Lung (tissue), 11 donors: ENCODE measurements at regions not wholly inside any gene's neighbourhood (a gene's known extent, or its start where the extent isn't known, plus 50 kb on each side); places are given as distances from the start of the nearest gene placed in this dataset.

Source experiments
- ATAC-seq: fragments of 200-7000 bp; cut with Tn5 transposase; one replicate; pipeline ENCODE4 v1.9.1; 2020; ENCODE audit warnings: moderate number of reproducible peaks; ENCODE audit not compliant: insufficient read depth, low FRiP score
- DNase-seq, 3 donors: peaks; one replicate each; pipeline ENCODE4 v3.0.0-alpha.2; 2013 to 2017
- H3K27ac ChIP-seq, 2 donors: one replicate each; pipeline ENCODE4 v1.5.1; 2013; ENCODE audit warnings: mild to moderate bottlenecking in 2 of 2, moderate library complexity in 2 of 2, control low read depth in 1 of 2, inconsistent platforms in 1 of 2, low read depth in 1 of 2, low read length in 1 of 2
- H3K27me3 ChIP-seq, 3 donors: one replicate each; pipeline ENCODE4 v1.5.1; 2013; ENCODE audit warnings: low read length in 2 of 3; ENCODE audit not compliant: control insufficient read depth in 3 of 3, insufficient read depth in 3 of 3
- H3K36me3 ChIP-seq, 4 donors: one replicate each; pipeline ENCODE4 v1.5.1; 2013; ENCODE audit warnings: low read length in 4 of 4, mild to moderate bottlenecking in 1 of 4, moderate library complexity in 1 of 4; ENCODE audit not compliant: control insufficient read depth in 4 of 4, insufficient read depth in 4 of 4
- H3K4me1 ChIP-seq, 5 donors: one replicate each; pipeline ENCODE4 v1.5.1; 2013; ENCODE audit warnings: low read length in 5 of 5, mild to moderate bottlenecking in 2 of 5, moderate library complexity in 1 of 5; ENCODE audit not compliant: control insufficient read depth in 5 of 5, insufficient read depth in 5 of 5
- H3K4me3 ChIP-seq: one replicate; pipeline ENCODE4 v1.5.1; 2013; ENCODE audit warnings: mild to moderate bottlenecking, control low read depth, moderate library complexity
- H3K9ac ChIP-seq, 2 donors: one replicate each; pipeline ENCODE4 v1.5.1; 2013; ENCODE audit warnings: low read length in 2 of 2, control low read depth in 1 of 2; ENCODE audit not compliant: insufficient read depth in 1 of 2
- H3K9me3 ChIP-seq, 4 donors: one replicate each; pipeline ENCODE4 v1.5.1; 2013; ENCODE audit warnings: low read length in 3 of 4, mild to moderate bottlenecking in 1 of 4, moderate library complexity in 1 of 4; ENCODE audit not compliant: control insufficient read depth in 4 of 4, insufficient read depth in 3 of 4
- WGBS, 2 donors: extraction: QIAGEN DNeasy Blood & Tissue Kit; methylation state at CpG; one replicate each; pipeline ENCODE4 v1.1.7; 2013; 5-methylcytosine and 5-hydroxymethylcytosine counted together
- TF ChIP-seq, protein P1 (sequence below): IDR thresholded peaks from 2 replicates; pipeline ENCODE4 v1.5.1; 2012; ENCODE audit warnings: mild to moderate bottlenecking; ENCODE audit errors: control extremely low read depth, extremely low read depth
- donor health status: control.
- donor health status: control.
- donor health status: Bipolar disorder and iron deficiency.
- donor health status: healthy.
- donor health status: DM: yes; HTN: yes; CAD: no.

DNA sequence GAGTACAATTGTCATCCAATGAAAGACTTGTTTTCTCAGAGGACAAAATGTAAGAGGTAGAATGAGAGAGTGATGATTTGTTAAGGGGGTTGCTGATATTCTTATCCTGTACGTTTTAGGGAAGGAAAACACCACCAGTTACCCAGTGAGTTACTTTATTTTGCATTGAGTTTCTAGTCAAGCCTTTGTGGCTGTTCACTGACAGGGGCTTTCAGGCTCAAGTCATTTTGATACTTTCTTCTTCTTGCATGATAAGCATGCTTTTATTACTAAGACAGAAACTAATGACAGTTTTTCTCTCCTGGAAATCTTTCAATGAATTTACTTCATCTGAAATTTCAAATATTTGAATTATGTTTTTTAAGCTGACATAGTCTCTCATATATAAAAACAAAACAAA, 710.2 kb upstream of the POM121L12 start:
- Histone ChIP-seq H3K27me3 (no peaks in the 10 kb centered on the region), H3K9me3 (peaks cover 0 to 10% (median 3%) of the 10 kb centered on the region in 4 donors), H3K4me3 (no peak overlapping the region), H3K36me3 (no peaks in the 10 kb centered on the region), H3K27ac (no peak overlapping the region), H3K9ac (no peak overlapping the region), H3K4me1 (no peaks in the 10 kb centered on the region)
- no peak for ATAC-seq
- TF ChIP-seq, protein P1, sequence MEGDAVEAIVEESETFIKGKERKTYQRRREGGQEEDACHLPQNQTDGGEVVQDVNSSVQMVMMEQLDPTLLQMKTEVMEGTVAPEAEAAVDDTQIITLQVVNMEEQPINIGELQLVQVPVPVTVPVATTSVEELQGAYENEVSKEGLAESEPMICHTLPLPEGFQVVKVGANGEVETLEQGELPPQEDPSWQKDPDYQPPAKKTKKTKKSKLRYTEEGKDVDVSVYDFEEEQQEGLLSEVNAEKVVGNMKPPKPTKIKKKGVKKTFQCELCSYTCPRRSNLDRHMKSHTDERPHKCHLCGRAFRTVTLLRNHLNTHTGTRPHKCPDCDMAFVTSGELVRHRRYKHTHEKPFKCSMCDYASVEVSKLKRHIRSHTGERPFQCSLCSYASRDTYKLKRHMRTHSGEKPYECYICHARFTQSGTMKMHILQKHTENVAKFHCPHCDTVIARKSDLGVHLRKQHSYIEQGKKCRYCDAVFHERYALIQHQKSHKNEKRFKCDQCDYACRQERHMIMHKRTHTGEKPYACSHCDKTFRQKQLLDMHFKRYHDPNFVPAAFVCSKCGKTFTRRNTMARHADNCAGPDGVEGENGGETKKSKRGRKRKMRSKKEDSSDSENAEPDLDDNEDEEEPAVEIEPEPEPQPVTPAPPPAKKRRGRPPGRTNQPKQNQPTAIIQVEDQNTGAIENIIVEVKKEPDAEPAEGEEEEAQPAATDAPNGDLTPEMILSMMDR: no peak
- DNase-seq: no peak
- WGBS, 2 donors: 38 to 48% methylated on average over 1 of the region's 1 CpG

DNA sequence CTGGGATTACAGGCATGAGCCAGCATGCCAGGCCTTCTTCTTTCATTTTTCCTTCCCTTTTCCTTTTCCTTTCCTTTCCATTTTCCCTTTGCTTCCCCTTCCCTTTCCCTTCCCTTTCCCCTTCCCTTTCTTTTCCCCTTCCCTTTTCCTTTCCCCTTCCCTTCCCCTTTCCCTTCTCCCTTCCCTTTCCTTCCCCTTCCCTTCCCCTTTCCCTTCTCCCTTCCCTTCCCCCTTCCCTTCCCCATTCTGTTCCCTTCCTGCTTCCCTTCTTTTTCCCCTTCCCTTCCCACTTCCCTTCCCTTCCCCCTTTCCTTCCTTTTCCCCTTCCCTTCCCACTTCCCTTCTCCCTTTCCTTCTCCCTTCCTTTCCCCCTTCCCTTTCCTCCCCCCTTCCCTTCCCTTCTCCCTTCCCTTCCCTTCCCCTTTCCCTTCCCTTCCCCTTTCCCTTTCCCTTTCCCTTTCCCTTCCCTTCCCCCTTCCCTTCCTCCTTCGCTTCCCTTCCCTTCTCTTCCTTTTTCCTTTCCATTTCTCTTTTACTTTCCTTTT, 712.2 kb upstream of the POM121L12 start:
- Histone ChIP-seq H3K27ac (no peak overlapping the region), H3K9ac (no peak overlapping the region), H3K27me3 (no peaks in the 10 kb centered on the region), H3K36me3 (no peaks in the 10 kb centered on the region), H3K4me1 (no peaks in the 10 kb centered on the region), H3K4me3 (no peak overlapping the region), H3K9me3 (peaks cover 0 to 7% (median 3%) of the 10 kb centered on the region in 4 donors)
- TF ChIP-seq, protein P1: no peak
- no peak for ATAC-seq
- 85 to 92% methylated on average over 1 of the region's 1 CpG for WGBS, 2 donors
- DNase-seq: no peak

DNA sequence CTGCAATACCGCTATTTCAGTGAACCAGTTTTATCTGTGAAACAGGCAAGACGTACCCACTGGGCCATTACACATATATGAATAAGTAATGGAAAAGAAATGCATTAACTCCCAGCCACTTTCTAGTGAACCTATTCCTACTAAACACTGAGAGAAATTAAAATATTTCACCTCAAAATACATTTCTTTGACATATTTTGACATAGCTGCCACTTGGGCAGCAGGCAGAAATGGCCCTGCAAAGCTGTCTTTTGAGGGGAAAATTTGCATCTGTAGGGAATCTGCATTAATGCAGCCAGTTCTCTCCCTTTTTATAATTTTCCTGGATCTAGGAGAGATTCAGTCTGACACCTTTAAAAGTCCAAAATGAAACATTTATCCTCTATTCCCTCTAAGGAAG, 714.8 kb upstream of the POM121L12 start:
- ATAC-seq: no peak
- TF ChIP-seq, protein P1: no peak
- Histone ChIP-seq H3K36me3 (no peaks in the 10 kb centered on the region), H3K9me3 (peaks cover 0 to 3% (median 2%) of the 10 kb centered on the region in 4 donors), H3K27ac (no peak overlapping the region), H3K4me3 (no peak overlapping the region), H3K4me1 (no peaks in the 10 kb centered on the region), H3K9ac (no peak overlapping the region), H3K27me3 (no peaks in the 10 kb centered on the region)
- DNase-seq: no peak
- WGBS, 2 donors: 85 to 94% methylated on average over 2 of the region's 2 CpGs

DNA sequence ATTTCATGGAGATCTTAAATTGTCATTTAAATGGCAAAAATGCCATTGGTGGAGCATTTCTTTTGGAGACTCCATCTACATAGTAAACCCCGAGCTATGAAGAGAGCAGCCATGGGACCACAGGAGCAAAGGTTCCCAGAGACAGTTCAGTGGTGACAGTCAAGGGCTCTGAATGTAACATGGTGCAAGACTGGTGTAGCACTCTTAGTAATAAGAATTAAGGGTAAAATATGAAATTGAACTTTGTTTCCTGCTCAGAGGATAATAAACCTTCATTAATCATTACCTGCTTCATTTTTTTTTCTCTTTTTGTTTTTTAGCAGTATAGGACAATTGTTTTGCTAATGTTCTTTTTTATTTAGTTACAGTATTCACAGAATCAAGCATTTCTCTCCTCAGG, 717.5 kb upstream of the POM121L12 start:
- DNase-seq: no peak
- Histone ChIP-seq H3K27ac (no peak overlapping the region), H3K27me3 (no peaks in the 10 kb centered on the region), H3K9me3 (peaks cover 0 to 3% (median 0%) of the 10 kb centered on the region in 4 donors), H3K9ac (no peak overlapping the region), H3K4me1 (no peaks in the 10 kb centered on the region), H3K4me3 (no peak overlapping the region), H3K36me3 (no peaks in the 10 kb centered on the region)
- 90 to 97% methylated on average over 1 of the region's 1 CpG for WGBS, 2 donors
- no peak for ATAC-seq
- TF ChIP-seq, protein P1: no peak
